GM23338 (cell line): ENCODE measurements at regions not wholly inside any gene's neighbourhood (a gene's known extent, or its start where the extent isn't known, plus 50 kb on each side); places are given as distances from the start of the nearest gene placed in this dataset.

ENCODE experiments used
- ATAC-seq: fragments of 200-7000 bp; cut with Tn5 transposase; 3 replicates; pipeline ENCODE4 v1.9.1; 2020
- DNase-seq: peaks from one replicate; pipeline ENCODE4 v3.0.0-alpha.2; 2015; ENCODE audit warnings: low spot score
- H2AFZ ChIP-seq: fragments of 200-600 bp; sonication (generic); 2 replicates; pipeline ENCODE4 v1.8.0; 2016; ENCODE audit warnings: antibody characterized with exemption, mild to moderate bottlenecking, moderate library complexity
- H3F3A ChIP-seq: fragments of 200-600 bp; sonication (generic); replicated peaks from 2 replicates; pipeline ENCODE4 v1.8.0; 2017; ENCODE audit warnings: antibody characterized with exemption, mixed run types, low read depth
- H3K27ac ChIP-seq: fragments of 200-600 bp; sonication (generic); 2 replicates; pipeline ENCODE4 v1.6.1; 2016; ENCODE audit warnings: low read depth
- H3K27me3 ChIP-seq: fragments of 200-600 bp; sonication (generic); 2 replicates; pipeline ENCODE4 v1.8.0; 2016; ENCODE audit warnings: mild to moderate bottlenecking, mixed run types, moderate library complexity; ENCODE audit not compliant: insufficient read depth
- H3K36me3 ChIP-seq: fragments of 200-600 bp; sonication (generic); 2 replicates; pipeline ENCODE4 v1.8.0; 2016; ENCODE audit warnings: mild to moderate bottlenecking; ENCODE audit not compliant: insufficient read depth
- H3K4me1 ChIP-seq: fragments of 200-600 bp; sonication (generic); 2 replicates; pipeline ENCODE4 v1.8.0; 2016; ENCODE audit warnings: mild to moderate bottlenecking, moderate library complexity; ENCODE audit not compliant: insufficient read depth
- H3K4me2 ChIP-seq: fragments of 200-600 bp; sonication (generic); 2 replicates; pipeline ENCODE4 v1.7.1; 2017; ENCODE audit warnings: mixed run types
- H3K4me3 ChIP-seq: fragments of 200-600 bp; sonication (generic); 2 replicates; pipeline ENCODE4 v1.6.1; 2016; ENCODE audit warnings: mixed run types
- H3K79me2 ChIP-seq: fragments of 200-600 bp; sonication (generic); replicated peaks from 2 replicates; pipeline ENCODE4 v1.8.0; 2017; ENCODE audit warnings: mild to moderate bottlenecking; ENCODE audit not compliant: insufficient read depth
- H3K9me2 ChIP-seq: fragments of 200-600 bp; sonication (generic); 2 replicates; pipeline ENCODE4 v1.8.0; 2017; ENCODE audit not compliant: insufficient read depth
- H4K20me1 ChIP-seq: fragments of 200-600 bp; sonication (generic); replicated peaks from 2 replicates; pipeline ENCODE4 v1.8.0; 2017; ENCODE audit warnings: mild to moderate bottlenecking; ENCODE audit not compliant: insufficient read depth
- H3K27ac Mint-ChIP-seq: 2 replicates; pipeline ENCODE4 v1.8.0; 2020; ENCODE audit warnings: inconsistent platforms, mild to moderate bottlenecking, moderate library complexity, mixed read lengths
- H3K27me3 Mint-ChIP-seq: 3 replicates; pipeline ENCODE4 v1.8.0; 2022; ENCODE audit warnings: low read depth, mild to moderate bottlenecking, moderate library complexity, mixed read lengths, inconsistent platforms; ENCODE audit not compliant: insufficient read depth, poor library complexity
- H3K36me3 Mint-ChIP-seq: 3 replicates; pipeline ENCODE4 v1.8.0; 2021; ENCODE audit warnings: low read depth, mild to moderate bottlenecking, inconsistent platforms, moderate library complexity, mixed read lengths
- H3K4me1 Mint-ChIP-seq: 3 replicates; pipeline ENCODE4 v1.8.0; 2020; ENCODE audit warnings: mild to moderate bottlenecking, inconsistent platforms, mixed read lengths
- H3K4me3 Mint-ChIP-seq: 3 replicates; pipeline ENCODE4 v1.8.0; 2021; ENCODE audit warnings: moderate library complexity, mild to moderate bottlenecking, inconsistent platforms, mixed read lengths
- H3K9me3 Mint-ChIP-seq: 3 replicates; pipeline ENCODE4 v1.8.0; 2020; ENCODE audit warnings: moderate library complexity, mild to moderate bottlenecking, inconsistent platforms, mixed read lengths
- CREB1 ChIP-seq: fragments of 250-450 bp; sonication (Bioruptor Pico); IDR thresholded peaks from 2 replicates; pipeline ENCODE4 v1.5.0; 2020; ENCODE audit warnings: low read depth, mild to moderate bottlenecking, moderate library complexity
- CTCF ChIP-seq, 2 experiments: fragments of 200-600 bp in 1 of 2; sonication (generic) in 1 of 2; conservative IDR thresholded peaks; 2 replicates each; pipeline versions ENCODE4 v1.5.1 to v1.6.1; 2016 to 2017; ENCODE audit warnings: antibody characterized with exemption in 2 of 2, low read depth in 2 of 2, mild to moderate bottlenecking in 2 of 2, moderate library complexity in 1 of 2
- ETS1 ChIP-seq: IDR thresholded peaks from 2 replicates; pipeline ENCODE4 v1.6.1; 2016; ENCODE audit warnings: antibody characterized with exemption
- EZH2 ChIP-seq: fragments of 200-600 bp; sonication (generic); IDR thresholded peaks from one replicate; pipeline ENCODE4 v1.8.0; 2017; ENCODE audit warnings: antibody characterized with exemption, mild to moderate bottlenecking, low read depth; ENCODE audit not compliant: unreplicated experiment
- EZH2phosphoT487 ChIP-seq: fragments of 200-600 bp; sonication (generic); IDR thresholded peaks from one replicate; pipeline ENCODE4 v1.8.1; 2018; ENCODE audit warnings: antibody characterized with exemption; ENCODE audit not compliant: unreplicated experiment
- NANOG ChIP-seq: IDR thresholded peaks from 2 replicates; pipeline ENCODE4 v1.6.1; 2016; ENCODE audit warnings: antibody characterized with exemption, borderline replicate concordance
- POLR2AphosphoS5 ChIP-seq: IDR thresholded peaks from 2 replicates; pipeline ENCODE4 v1.6.1; 2016; ENCODE audit warnings: antibody characterized with exemption, low read depth
- REST ChIP-seq: IDR thresholded peaks from one replicate; pipeline ENCODE4 v1.6.1; 2018; ENCODE audit warnings: antibody characterized with exemption; ENCODE audit not compliant: unreplicated experiment
- STAT1 ChIP-seq: IDR thresholded peaks from one replicate; pipeline ENCODE4 v1.6.1; 2016; ENCODE audit warnings: antibody characterized with exemption; ENCODE audit not compliant: unreplicated experiment
- ZNF114 ChIP-seq: fragments of 250-450 bp; sonication (Bioruptor Pico); IDR thresholded peaks from 2 replicates; pipeline ENCODE4 v1.5.0; 2020; ENCODE audit warnings: mild to moderate bottlenecking, moderate library complexity
- ZNF331 ChIP-seq: fragments of 250-450 bp; sonication (Bioruptor Pico); IDR thresholded peaks from 2 replicates; pipeline ENCODE4 v1.5.0; 2020; ENCODE audit warnings: low read depth, mild to moderate bottlenecking, moderate library complexity
- ZNF462 ChIP-seq: fragments of 250-450 bp; sonication (Bioruptor Pico); IDR thresholded peaks from 2 replicates; pipeline ENCODE4 v1.5.0; 2020; ENCODE audit warnings: mild to moderate bottlenecking, moderate library complexity

GRCh38 chr5:56320686-56321085, 87.6 kb upstream of the ANKRD55 start:
- Histone ChIP-seq H3K36me3 (no peaks in the 10 kb centered on the region), H3K9me2 (no peaks in the 10 kb centered on the region)
- peaks cover 13% of the 10 kb centered on the region for H3K27me3 Mint-ChIP-seq

More at GRCh38 chr5:56320686-56321085, 87.6 kb upstream of the ANKRD55 start:
- Histone ChIP-seq H2AFZ (no peak overlapping the region), H3K4me3 (no peak overlapping the region), H3K4me1 (peaks cover 8% of the 10 kb centered on the region), H3K27me3 (no peaks in the 10 kb centered on the region), H3K27ac (no peak overlapping the region), H3F3A (no peaks in the 10 kb centered on the region), H3K79me2 (no peaks in the 10 kb centered on the region), H4K20me1 (no peaks in the 10 kb centered on the region), H3K4me2 (no peak overlapping the region)
- DNase-seq: no peak
- TF ChIP-seq ZNF331 (CRISPR knock-in tag) (no peak), ZNF114 (CRISPR knock-in tag) (no peak), REST (no peak), STAT1 (no peak), NANOG (no peak), POLR2AphosphoS5 (no peak), ZNF462 (CRISPR knock-in tag) (no peak), ETS1 (no peak), EZH2 (no peak), CTCF (conservative IDR thresholded peaks at IDR 0.05; ENCODE audit: low read depth in 2 of 2) (no peak), CREB1 (CRISPR knock-in tag) (no peak), EZH2phosphoT487 (no peak)
- Mint-ChIP-seq H3K4me1 (peaks cover 3% of the 10 kb centered on the region; the same call in 2 of the 3 replicates), H3K4me3 (no peak overlapping the region), H3K9me3 (no peaks in the 10 kb centered on the region), H3K27ac (no peak overlapping the region), H3K36me3 (no peaks in the 10 kb centered on the region)
- no peak for ATAC-seq
